GM12891 (cell line): ENCODE measurements at regions not wholly inside any gene's neighbourhood (a gene's known extent, or its start where the extent isn't known, plus 50 kb on each side); places are given as distances from the start of the nearest gene placed in this dataset.

Experiments
- POLR2A ChIP-seq: IDR thresholded peaks from 2 replicates; pipeline ENCODE4 v1.6.1; 2011; ENCODE audit warnings: low read depth, low read length, control low read depth
- POLR2AphosphoS5 ChIP-seq: IDR thresholded peaks from 2 replicates; pipeline ENCODE4 v1.6.1; 2011; ENCODE audit warnings: low read depth, low read length, control low read depth
- POU2F2 ChIP-seq: IDR thresholded peaks from 2 replicates; pipeline ENCODE4 v1.6.1; 2011; ENCODE audit warnings: low read depth, mild to moderate bottlenecking, control low read depth, low read length, moderate library complexity
- SPI1 ChIP-seq: IDR thresholded peaks from 2 replicates; pipeline ENCODE4 v1.6.1; 2011; ENCODE audit warnings: low read depth, low read length, control low read depth
- TAF1 ChIP-seq: IDR thresholded peaks from 2 replicates; pipeline ENCODE4 v1.6.1; 2011; ENCODE audit warnings: low read depth, low read length, control low read depth

GRCh38 chr1:244349581-244350001 is 102.1 kb downstream of the ADSS2 start:
- no peak for TF ChIP-seq POLR2A
- TF ChIP-seq POLR2AphosphoS5: no peak
- TF ChIP-seq TAF1: no peak
- no peak for TF ChIP-seq SPI1
- no peak for TF ChIP-seq POU2F2
